Muscle of leg (tissue), 3 donors: ENCODE measurements at regions not wholly inside any gene's neighbourhood (a gene's known extent, or its start where the extent isn't known, plus 50 kb on each side); places are given as distances from the start of the nearest gene placed in this dataset.

Experiments
- DNase-seq: peaks from one replicate; pipeline ENCODE4 v3.0.0; 2013
- H3K27ac ChIP-seq: one replicate; pipeline ENCODE4 v1.5.1; 2013; ENCODE audit warnings: mild to moderate bottlenecking, low read length, control low read depth
- H3K27me3 ChIP-seq: one replicate; pipeline ENCODE4 v1.6.1; 2013; ENCODE audit warnings: low read length; ENCODE audit not compliant: control insufficient read depth, insufficient read depth
- H3K36me3 ChIP-seq: one replicate; pipeline ENCODE4 v1.6.1; 2013; ENCODE audit warnings: low read length; ENCODE audit not compliant: control insufficient read depth, insufficient read depth
- H3K4me1 ChIP-seq: one replicate; pipeline ENCODE4 v1.6.1; 2013; ENCODE audit warnings: low read length; ENCODE audit not compliant: control insufficient read depth, insufficient read depth
- H3K4me3 ChIP-seq: one replicate; pipeline ENCODE4 v1.5.1; 2013; ENCODE audit warnings: low read length, control low read depth
- H3K9me3 ChIP-seq: replicated peaks from 2 replicates; pipeline ENCODE4 v1.6.1; 2013; ENCODE audit warnings: low read depth, low read length; ENCODE audit not compliant: control insufficient read depth
- WGBS: methylation state at CpG from one replicate; pipeline ENCODE4 v1.1.5; 2013; ENCODE audit warnings: missing lambda C conversion rate; ENCODE audit not compliant: insufficient coverage; 5-methylcytosine and 5-hydroxymethylcytosine counted together

DNA sequence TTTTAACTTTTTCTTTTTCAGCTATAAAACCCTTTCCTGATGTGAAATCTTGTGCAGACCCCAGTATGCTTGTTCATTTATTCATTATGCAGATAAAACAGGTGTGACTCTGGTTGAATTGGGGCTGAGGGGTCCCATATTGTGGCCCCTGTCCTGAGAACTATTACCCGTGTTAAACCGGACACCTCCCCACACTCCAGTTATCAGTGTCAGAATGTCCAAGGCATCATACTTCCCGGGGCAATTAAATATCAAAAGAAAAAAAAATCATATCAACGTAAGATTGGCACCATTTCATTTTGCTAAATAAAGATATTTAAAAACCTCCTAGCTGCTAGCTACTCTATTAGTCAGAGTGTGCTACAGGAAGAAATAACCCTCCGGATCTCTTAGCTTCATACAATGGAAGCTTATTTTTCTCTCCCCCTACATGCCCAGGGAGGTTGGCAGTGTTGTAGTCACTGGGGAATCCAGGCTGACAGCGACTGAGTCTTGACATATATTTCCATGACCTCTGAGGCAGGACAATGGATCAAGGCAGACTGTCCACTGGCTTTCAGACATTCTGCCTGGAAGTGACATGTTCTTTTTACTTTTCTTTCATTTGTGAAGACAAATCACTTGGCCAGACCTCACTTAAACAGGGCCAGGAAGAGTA, 170.0 kb downstream of the SEC61B start:
- no peak for DNase-seq
- Histone ChIP-seq H3K36me3 (no peaks in the 10 kb centered on the region), H3K9me3 (no peaks in the 10 kb centered on the region), H3K27ac (no peak overlapping the region), H3K4me3 (no peak overlapping the region), H3K4me1 (no peaks in the 10 kb centered on the region), H3K27me3 (peaks cover 2% of the 10 kb centered on the region)
- no CpG with 5 or more reads among the region's 6 CpGs for WGBS

DNA sequence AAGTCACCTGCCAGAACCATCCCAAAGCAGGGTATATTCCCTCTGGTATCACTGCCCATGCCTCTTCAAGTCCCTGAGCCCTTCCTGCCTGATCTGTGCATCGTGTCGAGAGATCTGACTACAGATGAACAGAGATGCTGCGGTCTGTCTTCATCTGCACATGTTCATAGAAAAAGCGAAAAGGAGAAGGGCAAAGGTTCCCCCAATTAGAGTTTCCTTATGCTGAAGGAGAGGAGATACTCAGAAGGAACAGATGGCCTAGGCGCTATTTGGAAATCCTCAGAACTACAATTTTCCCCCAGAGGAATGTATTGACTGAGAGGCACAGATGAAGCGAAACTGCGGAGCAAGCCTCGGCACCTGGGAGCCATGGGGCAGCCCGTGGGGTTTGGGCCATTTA, 170.9 kb downstream of the SEC61B start:
- Histone ChIP-seq H3K4me3 (no peak overlapping the region), H3K9me3 (no peaks in the 10 kb centered on the region), H3K4me1 (no peaks in the 10 kb centered on the region), H3K27me3 (peaks cover 2% of the 10 kb centered on the region), H3K27ac (no peak overlapping the region), H3K36me3 (no peaks in the 10 kb centered on the region)
- DNase-seq = no peak
- 68% methylated on average over 4 of the region's 9 CpGs for WGBS

DNA sequence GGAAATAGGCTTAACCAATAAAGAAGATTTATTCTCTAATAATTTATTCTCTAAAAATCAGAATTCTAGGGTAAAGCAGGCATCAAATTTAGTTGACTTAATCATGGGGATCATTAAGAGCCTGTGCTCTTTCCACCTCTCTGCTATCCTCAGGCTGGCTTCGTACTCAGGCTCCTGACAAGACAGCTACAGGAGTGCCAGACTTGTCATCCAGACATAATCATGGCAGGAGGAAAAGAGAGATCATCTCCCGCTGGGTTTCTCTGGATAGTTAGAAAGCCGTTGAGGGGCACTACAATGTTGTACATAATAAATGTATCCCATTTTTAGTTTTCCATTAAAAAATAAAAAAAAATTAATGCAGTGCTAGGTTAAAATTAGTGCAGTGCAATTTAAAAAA, 171.9 kb downstream of the SEC61B start:
- peaks cover 4% of the 10 kb centered on the region for H3K27me3 ChIP-seq
- H3K4me3 ChIP-seq = no peak overlapping the region
- WGBS = no CpG with 5 or more reads among the region's 3 CpGs
- no peak for DNase-seq
- no peaks in the 10 kb centered on the region for H3K36me3 ChIP-seq
- H3K9me3 ChIP-seq = no peaks in the 10 kb centered on the region
- H3K4me1 ChIP-seq = no peaks in the 10 kb centered on the region
- no peak overlapping the region for H3K27ac ChIP-seq

DNA sequence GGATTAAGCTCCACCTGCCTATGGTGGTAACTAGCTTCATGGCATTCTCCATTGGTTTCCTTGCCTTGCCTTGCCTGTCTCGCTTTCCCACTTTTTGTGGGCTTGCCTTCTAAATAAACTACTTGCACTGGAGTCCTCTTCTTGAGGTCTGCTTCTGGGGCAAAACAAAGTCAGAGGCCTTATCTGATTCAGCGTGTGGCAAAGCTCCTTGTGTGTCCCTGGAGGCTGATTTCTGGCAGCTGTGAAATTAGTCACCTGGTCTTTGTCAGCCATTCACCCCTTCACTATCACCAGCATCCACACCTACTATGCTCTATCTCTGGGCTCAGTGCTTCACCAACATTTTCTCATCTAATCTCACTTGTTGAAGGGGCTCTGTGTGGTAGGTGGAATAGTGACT, 176.2 kb downstream of the SEC61B start:
- H3K4me1 ChIP-seq = peaks cover 12% of the 10 kb centered on the region
- WGBS = 67% methylated on average over 1 of the region's 2 CpGs
- no peaks in the 10 kb centered on the region for H3K36me3 ChIP-seq
- H3K27ac ChIP-seq = no peak overlapping the region
- no peaks in the 10 kb centered on the region for H3K9me3 ChIP-seq
- peaks cover 3% of the 10 kb centered on the region for H3K27me3 ChIP-seq
- no peak for DNase-seq
- H3K4me3 ChIP-seq = no peak overlapping the region

DNA sequence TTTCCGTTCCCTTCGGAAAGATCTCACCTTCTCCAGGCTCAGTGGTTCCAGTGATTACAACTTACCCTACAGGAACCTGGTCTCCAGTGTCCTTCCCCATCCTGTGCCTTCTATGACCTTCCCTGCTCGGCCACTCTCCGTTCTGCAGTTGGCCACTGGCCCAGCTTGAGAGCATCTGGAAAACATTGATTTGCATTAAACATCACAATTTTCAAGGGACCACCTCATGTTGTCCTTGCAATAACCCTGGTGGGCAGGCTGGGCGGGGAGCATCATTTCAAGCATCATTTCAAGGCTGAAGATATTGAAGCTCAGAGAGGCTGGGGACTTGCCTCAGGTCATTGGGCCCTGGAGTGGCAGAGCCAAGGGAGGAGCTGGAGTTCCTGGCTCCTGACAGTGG, 177.4 kb downstream of the SEC61B start:
- Histone ChIP-seq H3K9me3 (no peaks in the 10 kb centered on the region), H3K36me3 (no peaks in the 10 kb centered on the region), H3K4me3 (no peak overlapping the region), H3K4me1 (peaks cover 12% of the 10 kb centered on the region), H3K27ac (peak overlapping the region; percentile 15), H3K27me3 (peaks cover 2% of the 10 kb centered on the region)
- peak; percentile 51 for DNase-seq
- 37% methylated on average over 3 of the region's 5 CpGs for WGBS

DNA sequence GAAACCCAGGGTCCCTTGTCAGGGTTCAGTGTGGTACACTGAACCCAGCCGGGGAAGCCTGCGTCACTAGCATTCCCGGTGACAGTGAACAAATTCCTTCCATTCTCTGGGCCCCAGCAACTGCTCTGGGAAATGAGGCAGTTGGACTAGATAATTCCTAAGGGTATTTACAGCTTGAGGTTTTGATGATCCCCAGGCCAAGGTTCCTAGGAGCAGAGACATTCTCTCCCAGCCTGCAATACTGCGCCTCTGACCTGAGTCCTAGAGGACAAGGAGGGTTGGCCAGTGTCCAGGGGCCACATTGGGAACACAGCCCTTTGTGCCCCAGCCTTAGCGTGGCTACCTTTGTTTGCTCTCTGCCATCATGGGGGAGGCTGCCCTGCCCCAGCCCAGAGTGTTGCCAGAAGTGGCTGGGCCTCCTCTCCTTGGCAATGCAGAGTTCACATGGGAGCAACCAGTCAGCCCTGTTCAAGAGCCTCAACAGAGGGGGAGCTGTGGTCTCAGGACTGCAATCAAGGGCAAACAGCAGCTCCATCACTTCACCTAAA, 178.2 kb downstream of the SEC61B start:
- Histone ChIP-seq H3K27me3 (peaks cover 2% of the 10 kb centered on the region), H3K36me3 (no peaks in the 10 kb centered on the region), H3K9me3 (no peaks in the 10 kb centered on the region), H3K4me3 (no peak overlapping the region), H3K4me1 (peaks cover 12% of the 10 kb centered on the region), H3K27ac (peak overlapping the region; percentile 57)
- peak; percentile 56 for DNase-seq
- 69% methylated on average over 2 of the region's 5 CpGs for WGBS

DNA sequence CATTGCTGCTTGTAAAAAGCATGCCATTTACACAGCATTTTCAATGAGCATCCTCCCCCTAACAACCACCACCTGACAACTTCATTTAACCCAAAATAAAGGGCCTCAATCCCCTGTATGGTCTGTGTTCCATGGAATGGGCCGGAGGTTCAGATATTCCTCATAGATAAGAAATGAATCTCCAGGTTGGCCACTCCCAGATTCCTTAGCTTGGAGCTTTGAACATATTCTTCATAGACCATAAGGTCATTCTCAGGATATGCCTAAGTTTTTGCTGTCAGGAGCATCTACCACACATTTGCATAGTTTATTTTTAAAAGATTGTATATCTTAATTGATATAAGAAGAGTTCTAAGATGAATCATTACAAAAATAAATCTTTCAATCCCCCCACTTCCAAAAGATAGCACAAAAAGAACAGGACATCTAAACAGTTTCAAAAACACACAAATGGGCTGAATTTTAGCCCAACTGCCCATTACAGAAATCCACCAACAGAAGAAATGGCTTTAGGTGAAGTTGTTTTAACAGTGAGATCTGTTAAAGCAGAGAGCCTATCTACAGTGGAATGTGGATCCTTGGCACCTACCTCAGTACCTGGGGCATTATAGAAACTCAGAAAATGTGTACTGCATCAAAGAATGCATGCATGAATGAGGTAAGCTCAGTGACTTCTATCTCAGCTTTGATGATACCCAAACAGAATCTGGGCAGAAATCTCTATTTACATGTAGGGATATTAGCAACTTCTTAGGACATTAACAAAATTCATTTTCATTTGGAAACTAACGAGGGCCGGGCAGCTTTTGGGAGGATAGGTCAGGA, 179.8 kb downstream of the SEC61B start:
- WGBS = 92% methylated on average over 2 of the region's 3 CpGs
- Histone ChIP-seq H3K4me3 (no peak overlapping the region), H3K27ac (no peak overlapping the region), H3K27me3 (peaks cover 2% of the 10 kb centered on the region), H3K9me3 (no peaks in the 10 kb centered on the region), H3K4me1 (peaks cover 12% of the 10 kb centered on the region), H3K36me3 (no peaks in the 10 kb centered on the region)
- DNase-seq = no peak

DNA sequence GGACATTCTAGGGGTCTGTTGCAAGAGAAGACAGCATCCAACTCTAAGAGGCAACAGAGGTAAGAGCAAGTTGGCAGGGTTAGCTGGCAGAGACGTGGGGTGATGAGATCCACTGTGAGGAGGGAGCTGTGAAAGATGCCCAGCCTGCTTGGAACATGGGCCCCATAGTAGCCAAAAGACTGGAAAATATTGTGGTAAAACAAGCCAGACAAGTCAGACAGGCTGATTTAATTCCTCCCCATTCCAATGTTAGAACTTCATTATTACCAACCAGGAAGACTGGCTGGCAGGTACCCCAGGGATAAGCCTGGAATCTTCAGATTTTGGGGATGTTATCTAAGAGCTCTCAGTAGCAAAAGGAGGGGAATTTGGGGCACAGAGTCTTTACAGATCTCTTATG, 181.3 kb downstream of the SEC61B start:
- 69% methylated on average over 1 of the region's 1 CpG for WGBS
- no peak overlapping the region for H3K4me3 ChIP-seq
- H3K36me3 ChIP-seq = no peaks in the 10 kb centered on the region
- DNase-seq = no peak
- H3K4me1 ChIP-seq = peaks cover 12% of the 10 kb centered on the region
- H3K9me3 ChIP-seq = no peaks in the 10 kb centered on the region
- no peaks in the 10 kb centered on the region for H3K27me3 ChIP-seq
- H3K27ac ChIP-seq = no peak overlapping the region

DNA sequence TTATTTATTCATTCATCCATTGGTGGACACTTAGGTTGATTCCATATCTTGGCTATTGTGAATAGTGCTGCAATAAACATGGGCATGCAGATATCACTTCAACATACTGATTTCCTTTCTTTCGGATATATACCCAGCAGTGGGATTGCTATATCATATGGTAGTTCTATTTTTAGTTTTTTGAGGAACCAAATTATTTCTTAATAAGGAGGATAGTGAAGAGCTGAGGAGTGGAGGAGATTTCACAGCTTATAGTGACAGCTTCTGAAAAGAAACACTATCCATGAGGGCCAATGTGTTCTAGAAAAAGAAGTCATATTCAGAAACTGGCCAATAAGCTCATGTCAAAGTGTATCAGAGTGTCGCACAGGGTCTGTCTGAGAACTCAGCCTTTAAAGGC, 183.3 kb downstream of the SEC61B start:
- Histone ChIP-seq H3K4me3 (no peak overlapping the region), H3K36me3 (no peaks in the 10 kb centered on the region), H3K9me3 (no peaks in the 10 kb centered on the region), H3K4me1 (peaks cover 2% of the 10 kb centered on the region), H3K27me3 (no peaks in the 10 kb centered on the region), H3K27ac (no peak overlapping the region)
- 100% methylated on average over 1 of the region's 2 CpGs for WGBS
- no peak for DNase-seq

DNA sequence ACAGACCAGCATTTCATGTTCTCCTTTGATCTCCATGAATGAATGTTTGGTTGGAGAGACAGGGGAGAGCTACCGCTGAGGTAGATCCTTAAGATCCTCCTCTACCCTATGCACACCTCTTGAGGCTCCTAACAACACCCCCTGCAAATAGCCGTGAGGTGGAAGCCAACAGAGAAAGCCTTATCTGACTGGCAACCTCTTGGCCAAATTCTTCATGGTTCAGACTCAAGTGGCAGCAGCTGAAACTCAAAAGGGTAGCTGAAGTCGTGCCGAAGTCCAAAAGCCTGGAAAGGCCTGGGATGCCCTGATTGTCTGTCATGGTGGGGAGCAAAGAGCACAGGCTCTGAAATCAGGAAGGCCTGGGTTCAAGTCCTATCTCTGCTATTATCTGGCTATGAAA, 184.9 kb downstream of the SEC61B start:
- 81% methylated on average over 3 of the region's 4 CpGs for WGBS
- H3K4me1 ChIP-seq = no peaks in the 10 kb centered on the region
- H3K36me3 ChIP-seq = no peaks in the 10 kb centered on the region
- H3K27ac ChIP-seq = no peak overlapping the region
- no peaks in the 10 kb centered on the region for H3K9me3 ChIP-seq
- DNase-seq = no peak
- H3K27me3 ChIP-seq = no peaks in the 10 kb centered on the region
- H3K4me3 ChIP-seq = no peak overlapping the region
